Nucleus accumbens (tissue), 56 donors: ENCODE measurements at regions not wholly inside any gene's neighbourhood (a gene's known extent, or its start where the extent isn't known, plus 50 kb on each side); places are given as distances from the start of the nearest gene placed in this dataset.

Experiments
- DNase-seq, 56 donors: peaks; one replicate each; lab custom pipeline; 2025; lab: John Stamatoyannopoulos, UW

DNA sequence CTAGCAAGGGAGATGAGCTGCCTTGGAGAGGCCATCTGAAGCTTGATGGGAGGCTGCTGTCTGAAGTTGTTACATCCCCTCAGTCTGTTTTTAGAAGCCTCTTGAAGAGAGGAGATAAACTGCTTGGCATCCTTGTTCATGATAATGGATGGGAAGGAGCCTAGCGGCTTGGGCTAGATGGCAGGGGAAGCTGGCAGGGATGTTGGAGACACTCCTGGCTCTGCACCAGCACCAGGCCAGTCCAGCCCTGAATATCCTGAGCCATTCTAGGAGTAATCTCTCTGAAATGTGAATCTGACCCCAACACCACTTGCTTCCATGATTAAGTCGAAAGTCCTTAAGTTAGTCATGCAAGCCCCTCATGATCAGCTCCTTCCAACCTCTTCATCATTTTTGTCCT, 310.5 kb downstream of the NSG2 start:
- no peak for DNase-seq

- no peak for DNase-seq
These were observed 311.0 kb downstream of the NSG2 start for GRCh38 chr5:174356536-174356935.

- DNase-seq, result no peak
These were observed 312.8 kb downstream of the NSG2 start for GRCh38 chr5:174358276-174358675.

GRCh38 chr5:174359071-174359470, 313.6 kb downstream of the NSG2 start:
- DNase-seq, result no peak

DNA sequence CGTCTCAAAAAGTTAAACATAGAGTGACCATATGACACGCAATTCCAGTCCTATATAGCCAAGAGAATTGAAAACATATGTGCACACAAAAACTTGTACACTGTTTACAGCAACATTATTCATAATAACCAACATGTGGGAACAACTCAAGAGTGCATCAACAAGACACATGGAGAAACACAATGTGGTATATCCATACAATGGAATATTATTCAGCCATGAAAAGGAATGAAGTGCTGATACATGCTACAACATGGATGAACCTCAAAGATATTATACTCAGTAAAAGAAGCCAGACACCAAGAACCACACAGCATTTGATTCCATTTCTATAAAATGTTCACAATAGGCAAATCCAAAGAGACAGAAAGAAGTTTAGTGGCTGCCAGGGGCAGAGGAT, 317.0 kb downstream of the NSG2 start:
- DNase-seq, result no peak

- no peak for DNase-seq
These were observed 318.4 kb downstream of the NSG2 start for GRCh38 chr5:174363934-174364333.

DNA sequence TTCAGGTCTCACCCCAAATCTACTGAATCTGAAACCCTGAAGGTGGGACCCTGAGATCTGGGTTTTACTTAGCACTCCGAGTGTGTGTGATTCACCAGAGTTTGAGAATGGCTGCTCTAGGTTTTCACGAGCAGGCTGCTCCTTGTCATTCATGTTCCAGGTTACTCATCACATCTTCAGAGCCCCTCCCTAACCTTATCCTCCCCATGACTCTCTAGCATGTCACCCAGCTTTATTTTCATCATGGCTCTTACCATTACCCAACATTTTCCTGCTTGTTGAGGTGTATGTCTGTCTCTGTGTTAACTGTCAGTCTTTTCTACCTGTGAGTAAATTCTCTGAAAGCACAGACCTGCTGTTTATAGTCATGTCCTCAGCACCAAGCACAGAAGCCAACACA, 319.2 kb downstream of the NSG2 start:
- no peak for DNase-seq

- DNase-seq, result no peak
These were observed 326.1 kb downstream of the NSG2 start for GRCh38 chr5:174371600-174372094.

- no peak for DNase-seq
These were observed 328.7 kb downstream of the NSG2 start for GRCh38 chr5:174374206-174374605.

- DNase-seq, result no peak
These were observed 330.6 kb downstream of the NSG2 start for GRCh38 chr5:174376056-174376455.

DNA sequence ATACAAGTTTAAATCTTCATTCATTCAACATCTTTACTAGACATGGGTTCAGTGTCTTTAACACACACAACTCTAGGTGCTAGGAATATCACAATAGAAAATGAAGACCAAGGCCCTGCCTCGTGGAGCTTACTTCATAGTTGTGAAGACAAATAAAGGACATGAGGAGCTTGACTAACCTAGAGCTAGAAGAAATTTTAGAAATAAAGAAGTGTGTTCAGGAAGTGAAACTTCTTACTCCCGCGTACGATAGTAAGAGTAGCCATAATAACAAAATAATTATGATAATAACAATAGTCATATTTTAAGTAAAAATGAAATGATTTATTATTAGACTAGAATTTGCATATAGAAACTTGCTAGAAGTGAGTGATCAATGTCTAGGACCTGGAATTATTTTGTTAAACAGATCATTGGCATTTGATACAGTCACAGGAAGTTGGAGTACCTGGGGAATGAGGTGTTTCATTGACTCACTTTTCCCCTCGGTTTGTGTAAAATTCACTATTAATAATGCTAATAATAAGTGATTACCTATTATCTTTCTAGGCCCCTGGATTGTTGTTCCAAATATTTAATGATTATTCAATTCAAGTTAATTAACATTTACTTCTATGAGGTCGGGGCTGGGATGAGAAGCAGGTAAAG, 331.3 kb downstream of the NSG2 start:
- DNase-seq, result no peak

DNA sequence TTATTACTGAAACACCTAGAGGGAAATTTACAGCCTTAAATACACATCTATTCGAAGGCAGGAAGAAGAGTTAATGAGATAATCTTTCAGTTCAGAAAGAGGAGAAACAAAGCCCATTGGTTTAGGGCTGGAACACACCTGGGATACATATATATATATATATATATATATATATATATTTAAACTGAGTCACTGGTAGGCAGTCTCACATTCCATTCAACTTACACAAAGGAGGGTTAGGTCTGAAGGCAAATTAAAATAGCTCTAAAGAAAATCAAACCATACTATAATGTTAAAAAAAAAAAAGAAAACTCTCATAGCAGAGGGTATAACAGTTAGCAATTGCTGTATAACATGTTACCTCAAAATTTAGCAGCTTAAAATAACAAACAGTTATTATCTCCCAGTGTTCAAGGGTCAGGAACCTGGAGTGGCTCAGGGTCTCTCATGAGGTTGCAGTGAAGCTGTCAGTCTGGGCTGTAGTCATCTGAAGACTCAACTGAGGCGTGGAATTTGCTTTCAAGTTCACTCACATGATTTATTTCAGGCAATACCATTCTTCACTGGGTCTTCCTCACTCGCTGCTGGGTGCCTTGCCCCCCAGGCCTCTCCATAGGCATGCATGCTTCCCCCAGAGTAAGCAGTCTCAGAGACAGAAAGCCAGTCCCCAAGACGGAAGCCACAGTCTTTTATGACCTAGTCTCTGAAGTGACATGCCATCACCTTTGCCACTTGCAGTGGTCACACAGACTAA, 332.8 kb downstream of the NSG2 start:
- no peak for DNase-seq

DNA sequence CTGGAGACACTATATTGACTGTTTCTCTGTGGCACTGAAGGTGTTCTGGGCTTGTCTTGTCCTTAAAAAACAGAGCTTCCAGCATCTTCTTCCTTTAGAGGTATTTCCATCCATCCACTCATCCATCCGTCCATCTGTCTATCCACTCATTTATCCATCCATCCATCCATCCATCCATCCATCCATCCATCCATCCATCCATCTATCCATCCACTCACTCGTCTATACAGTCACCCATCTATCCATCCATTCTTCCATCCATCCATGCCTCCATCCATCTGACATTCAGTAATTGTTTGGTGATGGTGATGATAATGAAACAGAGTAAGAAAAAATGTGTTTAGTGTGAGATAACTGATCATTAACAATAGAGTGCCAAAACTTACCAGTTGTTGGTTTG, 334.8 kb downstream of the NSG2 start:
- no peak for DNase-seq

- peak in 1 of 56 donors; percentile 4 for DNase-seq
These were observed 335.7 kb downstream of the NSG2 start for GRCh38 chr5:174381241-174381640.

GRCh38 chr5:174383210-174384167, 338.0 kb downstream of the NSG2 start:
- no peak for DNase-seq

- DNase-seq, result no peak
These were observed 339.0 kb downstream of the NSG2 start for GRCh38 chr5:174384509-174384947.

GRCh38 chr5:174386306-174386705, 338.1 kb upstream of the MSX2 start:
- no peak for DNase-seq

DNA sequence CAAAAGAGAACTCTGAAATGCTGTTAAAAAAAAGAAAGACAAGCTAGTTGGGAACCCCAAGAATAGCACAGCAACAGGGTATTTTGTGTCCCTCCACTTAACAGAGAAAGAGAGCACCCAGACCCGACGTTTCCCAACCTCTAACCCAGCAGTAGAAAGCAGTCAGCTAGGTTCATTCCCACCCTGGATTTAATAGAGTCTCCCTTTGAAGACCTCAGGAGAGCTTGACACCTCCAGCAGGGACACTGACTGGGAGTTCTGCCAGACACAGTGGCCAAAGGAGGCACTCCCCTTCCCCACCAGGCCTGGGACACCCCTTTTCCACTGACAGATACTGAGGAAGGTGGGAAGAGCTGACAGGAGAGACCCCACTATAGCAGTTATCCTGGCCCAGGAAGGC, 337.5 kb upstream of the MSX2 start:
- no peak for DNase-seq

DNA sequence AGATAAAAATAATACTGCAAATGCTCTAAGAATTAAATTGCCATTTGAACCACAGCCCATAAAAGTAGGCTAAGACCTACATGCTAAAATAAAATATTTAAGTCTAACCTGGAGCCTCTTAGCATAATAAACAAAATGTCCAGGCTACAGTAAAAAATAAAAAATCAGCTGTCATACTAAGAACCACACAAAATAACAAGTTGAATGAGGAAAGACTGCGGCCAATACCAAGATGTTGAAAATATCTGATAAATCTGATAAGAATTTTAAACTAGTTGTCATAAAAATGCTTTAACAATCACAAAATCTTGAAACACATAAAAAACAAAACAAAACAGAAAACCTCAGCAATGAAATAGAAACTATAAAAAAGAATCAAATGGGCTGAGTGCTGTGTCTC, 336.9 kb upstream of the MSX2 start:
- no peak for DNase-seq

DNA sequence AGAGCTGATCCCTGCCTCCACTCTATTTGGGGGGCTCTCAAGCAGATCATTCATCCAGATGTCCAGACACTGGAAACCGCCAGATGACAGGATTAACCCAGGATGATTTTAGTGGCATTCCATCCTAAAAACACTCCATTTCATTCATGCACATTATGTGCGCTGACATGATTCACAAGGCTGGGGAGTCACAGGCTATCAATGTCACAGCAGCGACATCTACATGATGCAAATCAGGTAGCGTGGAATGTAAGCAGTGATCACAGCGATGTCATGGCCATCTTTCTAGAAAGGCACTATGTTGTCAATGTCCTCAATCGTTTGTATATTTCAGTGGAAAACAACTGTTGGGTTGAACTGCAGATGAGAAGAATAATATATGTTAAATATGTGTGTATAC, 331.5 kb upstream of the MSX2 start:
- no peak for DNase-seq

DNA sequence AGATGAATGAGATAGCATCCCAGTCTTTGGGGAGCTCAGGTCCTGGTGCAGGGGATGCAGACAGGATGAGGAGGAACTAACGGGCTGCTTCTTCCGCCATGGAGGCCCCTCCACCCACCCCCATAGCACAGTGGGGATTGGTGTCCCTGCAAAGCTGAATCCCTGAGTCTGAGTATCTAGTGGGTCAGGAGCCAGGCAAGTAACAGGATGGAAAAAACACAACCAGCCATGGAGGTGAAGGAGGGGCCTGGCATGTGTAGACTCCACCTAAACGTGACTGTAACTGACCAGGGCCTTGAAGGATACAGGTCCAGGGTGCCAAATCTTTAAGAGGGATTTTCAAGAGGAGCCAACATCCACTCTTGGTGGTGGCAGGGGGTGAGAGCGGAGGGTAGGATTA, 327.8 kb upstream of the MSX2 start:
- DNase-seq, result no peak
